ENCODE measurements at regions not wholly inside any gene's neighbourhood (a gene's known extent, or its start where the extent isn't known, plus 50 kb on each side); places are given as distances from the start of the nearest gene placed in this dataset.

DNA sequence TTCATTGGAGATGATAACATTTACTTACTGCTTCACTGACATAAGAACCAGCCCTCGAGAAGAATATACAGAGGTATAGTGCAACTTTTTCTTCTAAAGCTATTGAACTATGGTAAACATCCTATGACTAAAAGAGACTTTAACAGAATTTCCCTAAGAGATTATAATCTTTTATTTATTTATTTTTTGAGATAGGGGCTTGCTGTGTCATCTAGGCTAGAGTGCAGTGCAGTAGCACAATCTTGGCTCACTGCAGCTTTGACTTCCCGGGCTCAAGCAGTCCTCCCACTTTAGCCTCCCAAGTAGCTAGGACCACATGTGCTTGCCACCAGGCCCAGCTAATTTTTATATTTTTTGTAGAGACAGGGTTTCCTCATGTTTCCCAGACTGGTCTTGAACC lies 258.5 kb upstream of the FERD3L start:
- Mint-ChIP-seq H3K27ac (no peak overlapping the region), H3K27me3 (ENCODE audit: insufficient read depth, low read depth) (no peaks in the 10 kb centered on the region), H3K4me1 (peaks cover 23% of the 10 kb centered on the region), H3K4me3 (no peak overlapping the region), H3K9me3 (no peaks in the 10 kb centered on the region), H3K36me3 (peaks cover 2% of the 10 kb centered on the region)
- H4K20me1 ChIP-seq (ENCODE audit: low read depth): peaks cover 4% of the 10 kb centered on the region
- H3K27me3 ChIP-seq: no peaks in the 10 kb centered on the region
- no peaks in the 10 kb centered on the region for H3K79me2 ChIP-seq (ENCODE audit: low read depth)
- DNase-seq (ENCODE audit: low spot score): no peak
- H3K4me3 ChIP-seq: no peak overlapping the region
- no peaks in the 10 kb centered on the region for H3K36me3 ChIP-seq
- no peaks in the 10 kb centered on the region for H3F3A ChIP-seq (ENCODE audit: low read depth)
- H3K27ac ChIP-seq: no peak overlapping the region
- TF ChIP-seq CTCF (IDR thresholded peaks at IDR 0.05) (no peak), EZH2phosphoT487 (IDR thresholded peaks at IDR 0.05) (no peak), EZH2 (IDR thresholded peaks at IDR 0.05) (no peak)
- peaks cover 14% of the 10 kb centered on the region for H3K4me1 ChIP-seq
- no peaks in the 10 kb centered on the region for H3K9me3 ChIP-seq (ENCODE audit: low read depth)
- H3K4me2 ChIP-seq: no peak overlapping the region
- H3K9ac ChIP-seq: no peak overlapping the region
- no peak overlapping the region for H2AFZ ChIP-seq (replicated peaks)

- no peak overlapping the region for H2AFZ ChIP-seq (replicated peaks)
- Mint-ChIP-seq H3K27me3 (ENCODE audit: insufficient read depth, low read depth) (peaks cover 2% of the 10 kb centered on the region), H3K36me3 (peaks cover 2% of the 10 kb centered on the region), H3K4me3 (no peak overlapping the region), H3K4me1 (peaks cover 23% of the 10 kb centered on the region), H3K27ac (no peak overlapping the region), H3K9me3 (no peaks in the 10 kb centered on the region)
- DNase-seq (ENCODE audit: low spot score): no peak
- H3K79me2 ChIP-seq (ENCODE audit: low read depth): no peaks in the 10 kb centered on the region
- no peak overlapping the region for H3K4me2 ChIP-seq
- peaks cover 4% of the 10 kb centered on the region for H4K20me1 ChIP-seq (ENCODE audit: low read depth)
- H3F3A ChIP-seq (ENCODE audit: low read depth): no peaks in the 10 kb centered on the region
- H3K9me3 ChIP-seq (ENCODE audit: low read depth): no peaks in the 10 kb centered on the region
- peaks cover 14% of the 10 kb centered on the region for H3K4me1 ChIP-seq
- no peaks in the 10 kb centered on the region for H3K27me3 ChIP-seq
- H3K36me3 ChIP-seq: no peaks in the 10 kb centered on the region
- no peak for TF ChIP-seq EZH2 (IDR thresholded peaks at IDR 0.05)
- no peak overlapping the region for H3K9ac ChIP-seq
- no peak overlapping the region for H3K27ac ChIP-seq
- H3K4me3 ChIP-seq: no peak overlapping the region
Measured at GRCh38 chr7:19401461-19401860, 256.2 kb upstream of the FERD3L start.

DNA sequence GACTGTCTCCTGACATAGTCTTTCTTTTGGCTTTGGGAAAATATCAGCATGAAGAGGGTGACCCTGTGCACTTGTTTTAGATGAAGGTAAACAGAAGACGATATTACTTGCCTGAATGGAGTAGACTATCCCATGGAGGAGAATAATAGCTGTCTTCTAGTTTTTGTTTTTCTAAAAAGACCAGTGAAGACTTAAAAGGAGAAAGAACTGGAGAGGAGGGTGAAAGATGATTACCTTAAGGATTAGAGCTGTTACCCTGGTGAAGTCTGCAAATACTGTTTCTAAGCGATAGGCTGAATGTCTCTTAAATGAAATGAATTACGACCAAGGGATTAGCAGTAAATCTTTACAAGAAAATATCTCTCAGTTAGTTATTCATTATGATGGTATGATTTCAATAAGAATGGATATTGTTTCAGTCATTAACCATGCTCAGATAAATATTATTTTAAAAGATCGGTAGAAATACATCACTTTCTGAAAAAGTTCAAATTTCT lies 255.6 kb upstream of the FERD3L start:
- Histone ChIP-seq H2AFZ (replicated peaks) (no peak overlapping the region), H3K79me2 (ENCODE audit: low read depth) (no peaks in the 10 kb centered on the region), H3K36me3 (no peaks in the 10 kb centered on the region), H3K4me1 (peaks cover 14% of the 10 kb centered on the region), H3K27me3 (no peaks in the 10 kb centered on the region), H3F3A (ENCODE audit: low read depth) (no peaks in the 10 kb centered on the region), H3K9me3 (ENCODE audit: low read depth) (no peaks in the 10 kb centered on the region), H3K4me2 (peak overlapping the region; percentile 42), H3K9ac (no peak overlapping the region), H3K27ac (no peak overlapping the region), H4K20me1 (ENCODE audit: low read depth) (peaks cover 4% of the 10 kb centered on the region), H3K4me3 (no peak overlapping the region)
- peaks cover 2% of the 10 kb centered on the region for H3K36me3 Mint-ChIP-seq
- peaks cover 23% of the 10 kb centered on the region for H3K4me1 Mint-ChIP-seq
- H3K27ac Mint-ChIP-seq: peak overlapping the region; percentile 20
- no peaks in the 10 kb centered on the region for H3K9me3 Mint-ChIP-seq
- DNase-seq (ENCODE audit: low spot score): peak; percentile 4
- no peak overlapping the region for H3K4me3 Mint-ChIP-seq
- TF ChIP-seq EZH2 (IDR thresholded peaks at IDR 0.05): no peak
- TF ChIP-seq EZH2phosphoT487 (IDR thresholded peaks at IDR 0.05): no peak
- no peak for TF ChIP-seq CTCF (IDR thresholded peaks at IDR 0.05)
- H3K27me3 Mint-ChIP-seq (ENCODE audit: insufficient read depth, low read depth): peaks cover 2% of the 10 kb centered on the region

DNA sequence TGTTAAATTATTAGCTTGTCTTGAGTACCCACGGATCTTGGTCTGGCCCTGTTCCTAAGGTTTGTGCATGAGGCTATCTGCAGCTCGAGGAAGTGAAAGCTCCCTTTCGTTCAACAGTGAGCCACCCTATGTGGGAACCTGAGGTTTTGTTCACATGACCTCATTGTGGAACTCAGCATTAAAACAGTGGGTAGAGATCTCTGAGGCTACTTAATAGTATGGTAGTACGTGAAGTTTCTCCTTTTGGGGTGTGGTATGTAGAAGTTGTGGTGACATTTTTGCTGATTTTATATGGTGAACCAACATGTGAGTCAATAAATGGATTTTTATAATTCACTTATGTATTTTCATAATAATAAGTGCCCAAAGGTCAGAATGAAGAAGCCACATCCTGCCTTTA lies 252.7 kb upstream of the FERD3L start:
- no peak overlapping the region for H3K27ac Mint-ChIP-seq
- Histone ChIP-seq H3K79me2 (ENCODE audit: low read depth) (no peaks in the 10 kb centered on the region), H3K9me3 (ENCODE audit: low read depth) (no peaks in the 10 kb centered on the region), H4K20me1 (ENCODE audit: low read depth) (peaks cover 4% of the 10 kb centered on the region), H3K4me1 (peaks cover 14% of the 10 kb centered on the region), H3K4me2 (no peak overlapping the region), H3K36me3 (no peaks in the 10 kb centered on the region), H3K27ac (no peak overlapping the region), H2AFZ (replicated peaks) (no peak overlapping the region), H3K9ac (no peak overlapping the region), H3K27me3 (no peaks in the 10 kb centered on the region), H3K4me3 (no peak overlapping the region), H3F3A (ENCODE audit: low read depth) (no peaks in the 10 kb centered on the region)
- TF ChIP-seq EZH2phosphoT487 (IDR thresholded peaks at IDR 0.05): no peak
- no peak for TF ChIP-seq EZH2 (IDR thresholded peaks at IDR 0.05)
- TF ChIP-seq CTCF (IDR thresholded peaks at IDR 0.05): no peak
- peaks cover 2% of the 10 kb centered on the region for H3K27me3 Mint-ChIP-seq (ENCODE audit: insufficient read depth, low read depth)
- peaks cover 2% of the 10 kb centered on the region for H3K36me3 Mint-ChIP-seq
- H3K4me1 Mint-ChIP-seq: peaks cover 19% of the 10 kb centered on the region
- no peaks in the 10 kb centered on the region for H3K9me3 Mint-ChIP-seq
- DNase-seq (ENCODE audit: low spot score): no peak
- no peak overlapping the region for H3K4me3 Mint-ChIP-seq
